ENCODE measurements at regions not wholly inside any gene's neighbourhood (a gene's known extent, or its start where the extent isn't known, plus 50 kb on each side); places are given as distances from the start of the nearest gene placed in this dataset.

DNA sequence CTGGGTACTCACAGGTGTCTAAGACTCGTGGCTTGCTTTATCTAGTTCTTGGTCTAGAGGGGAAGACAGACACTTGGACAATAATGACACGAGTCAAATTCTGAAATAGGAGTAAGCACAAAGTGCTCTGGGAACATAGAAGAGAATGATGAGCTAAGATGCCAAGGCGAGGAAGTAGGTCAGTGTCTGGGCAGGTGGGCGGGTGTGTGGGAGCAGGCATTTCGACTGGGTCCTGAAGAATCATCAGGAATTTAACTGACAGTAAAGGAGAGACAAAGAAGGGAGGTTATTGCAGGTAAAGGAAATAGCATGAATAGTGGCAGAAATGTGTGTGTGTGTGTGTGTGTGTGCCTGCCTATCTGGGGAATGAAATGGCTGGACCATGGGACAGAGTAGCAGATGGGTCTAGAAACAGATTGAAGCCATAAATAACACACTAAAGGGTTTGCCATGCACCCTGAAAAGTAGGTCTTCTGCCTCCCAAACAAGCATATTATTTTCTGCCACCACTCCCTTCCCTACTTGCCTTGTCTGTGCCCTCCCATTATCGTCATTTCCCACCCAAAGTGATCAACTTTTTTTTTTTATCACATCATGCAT, 58.4 kb upstream of the SLC25A43 start:
- TF ChIP-seq, protein P1, sequence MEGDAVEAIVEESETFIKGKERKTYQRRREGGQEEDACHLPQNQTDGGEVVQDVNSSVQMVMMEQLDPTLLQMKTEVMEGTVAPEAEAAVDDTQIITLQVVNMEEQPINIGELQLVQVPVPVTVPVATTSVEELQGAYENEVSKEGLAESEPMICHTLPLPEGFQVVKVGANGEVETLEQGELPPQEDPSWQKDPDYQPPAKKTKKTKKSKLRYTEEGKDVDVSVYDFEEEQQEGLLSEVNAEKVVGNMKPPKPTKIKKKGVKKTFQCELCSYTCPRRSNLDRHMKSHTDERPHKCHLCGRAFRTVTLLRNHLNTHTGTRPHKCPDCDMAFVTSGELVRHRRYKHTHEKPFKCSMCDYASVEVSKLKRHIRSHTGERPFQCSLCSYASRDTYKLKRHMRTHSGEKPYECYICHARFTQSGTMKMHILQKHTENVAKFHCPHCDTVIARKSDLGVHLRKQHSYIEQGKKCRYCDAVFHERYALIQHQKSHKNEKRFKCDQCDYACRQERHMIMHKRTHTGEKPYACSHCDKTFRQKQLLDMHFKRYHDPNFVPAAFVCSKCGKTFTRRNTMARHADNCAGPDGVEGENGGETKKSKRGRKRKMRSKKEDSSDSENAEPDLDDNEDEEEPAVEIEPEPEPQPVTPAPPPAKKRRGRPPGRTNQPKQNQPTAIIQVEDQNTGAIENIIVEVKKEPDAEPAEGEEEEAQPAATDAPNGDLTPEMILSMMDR (IDR thresholded peaks at IDR 0.05): no peak
- Histone ChIP-seq H3K36me3 (ENCODE audit: low read depth) (no peaks in the 10 kb centered on the region), H3K4me1 (ENCODE audit: low read depth) (no peaks in the 10 kb centered on the region), H3K4me3 (no peak overlapping the region), H3K9me3 (no peaks in the 10 kb centered on the region)
- ATAC-seq (no peak), DNase-seq (no peak)
- intact Hi-C loops (cut with DNase I, micrococcal nuclease): no loop called here

DNA sequence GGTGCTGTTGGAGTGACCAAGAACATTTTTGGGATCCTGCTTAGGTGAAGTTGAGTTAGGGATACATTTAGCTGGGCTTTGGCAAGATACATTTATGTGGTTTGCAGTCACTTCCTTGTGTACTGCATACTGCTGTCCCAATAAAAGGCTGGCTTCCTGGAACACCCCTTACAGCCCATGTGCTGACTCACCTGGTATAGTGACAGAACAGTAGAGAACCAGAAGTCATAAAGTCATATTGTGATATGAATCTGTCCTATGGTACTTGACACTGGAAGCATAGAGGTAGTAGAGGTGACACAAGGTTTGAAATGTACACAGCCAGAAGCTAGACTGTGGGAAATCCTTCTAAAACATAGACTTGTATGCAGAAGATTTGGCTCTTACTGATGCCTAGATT, 55.3 kb upstream of the SLC25A43 start:
- DNase-seq: peak in 1 of 3 donors; percentile 60
- peak; percentile 99 for ATAC-seq
- Histone ChIP-seq H3K4me1 (ENCODE audit: low read depth) (no peaks in the 10 kb centered on the region), H3K4me3 (no peak overlapping the region), H3K36me3 (ENCODE audit: low read depth) (no peaks in the 10 kb centered on the region), H3K9me3 (no peaks in the 10 kb centered on the region)
- intact Hi-C loops (cut with DNase I, micrococcal nuclease): no loop called here
- TF ChIP-seq, protein P1 (IDR thresholded peaks at IDR 0.05): no peak
